OCI-LY1 (cell line): ENCODE measurements at regions not wholly inside any gene's neighbourhood (a gene's known extent, or its start where the extent isn't known, plus 50 kb on each side); places are given as distances from the start of the nearest gene placed in this dataset.

Experiments used
- EZH2 ChIP-seq: fragments of 200-600 bp; sonication (generic), shearing (Covaris generic); IDR thresholded peaks from 2 replicates; pipeline ENCODE4 v1.8.0; 2017; ENCODE audit warnings: borderline replicate concordance, mixed run types, mild to moderate bottlenecking, antibody characterized with exemption, low read length, moderate library complexity, mixed read lengths
- TF ChIP-seq, protein P1 (sequence below): fragments of 200-600 bp; sonication (generic), shearing (Covaris generic); IDR thresholded peaks from 2 replicates; pipeline ENCODE4 v1.5.1; 2017; ENCODE audit warnings: mild to moderate bottlenecking, antibody characterized with exemption, low read length, moderate library complexity, mixed read lengths

DNA sequence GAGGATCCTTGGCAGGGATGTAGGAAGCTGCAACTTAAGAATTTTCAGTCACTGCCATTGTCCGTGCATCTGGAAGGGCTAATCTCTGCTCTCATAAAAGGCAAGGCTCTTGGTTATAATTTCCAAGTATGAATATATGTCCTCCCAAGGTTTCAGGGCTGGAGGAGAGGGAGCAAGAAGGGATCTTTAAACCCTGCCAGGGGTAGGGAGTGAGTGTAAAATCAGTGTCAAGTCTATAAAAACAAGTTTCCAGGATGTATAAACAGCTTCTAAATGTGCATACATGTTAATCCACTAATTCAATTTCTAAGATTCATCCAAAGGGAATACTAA, 110.2 kb upstream of the CYRIA start:
- no peak for TF ChIP-seq EZH2
- TF ChIP-seq, protein P1, sequence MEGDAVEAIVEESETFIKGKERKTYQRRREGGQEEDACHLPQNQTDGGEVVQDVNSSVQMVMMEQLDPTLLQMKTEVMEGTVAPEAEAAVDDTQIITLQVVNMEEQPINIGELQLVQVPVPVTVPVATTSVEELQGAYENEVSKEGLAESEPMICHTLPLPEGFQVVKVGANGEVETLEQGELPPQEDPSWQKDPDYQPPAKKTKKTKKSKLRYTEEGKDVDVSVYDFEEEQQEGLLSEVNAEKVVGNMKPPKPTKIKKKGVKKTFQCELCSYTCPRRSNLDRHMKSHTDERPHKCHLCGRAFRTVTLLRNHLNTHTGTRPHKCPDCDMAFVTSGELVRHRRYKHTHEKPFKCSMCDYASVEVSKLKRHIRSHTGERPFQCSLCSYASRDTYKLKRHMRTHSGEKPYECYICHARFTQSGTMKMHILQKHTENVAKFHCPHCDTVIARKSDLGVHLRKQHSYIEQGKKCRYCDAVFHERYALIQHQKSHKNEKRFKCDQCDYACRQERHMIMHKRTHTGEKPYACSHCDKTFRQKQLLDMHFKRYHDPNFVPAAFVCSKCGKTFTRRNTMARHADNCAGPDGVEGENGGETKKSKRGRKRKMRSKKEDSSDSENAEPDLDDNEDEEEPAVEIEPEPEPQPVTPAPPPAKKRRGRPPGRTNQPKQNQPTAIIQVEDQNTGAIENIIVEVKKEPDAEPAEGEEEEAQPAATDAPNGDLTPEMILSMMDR: no peak
